HepG2 (cell line): ENCODE measurements at regions not wholly inside any gene's neighbourhood (a gene's known extent, or its start where the extent isn't known, plus 50 kb on each side); places are given as distances from the start of the nearest gene placed in this dataset.

Experiments used
- ATAC-seq: fragments of 200-7000 bp; cut with Tn5 transposase; 3 replicates; pipeline ENCODE4 v1.9.1; 2020; ENCODE audit warnings: mild to moderate bottlenecking, moderate library complexity
- BruUV-seq: library from RNA; stranded (reverse); fragments of 400-500 nt; replicated peaks from 2 replicates; lab custom pipeline; 2021; lab: Mats Ljungman, UMichigan
- CTCF ChIA-PET: fragments of 300-600 bp; formaldehyde crosslinking; extraction: SDS; loops from one replicate; lab custom pipeline; 2021; ENCODE audit warnings: low total read pairs, inconsistent platforms, low intra/inter-chr PET ratio; lab: Yijun Ruan, JAX
- POLR2A ChIA-PET: fragments of 350-600 bp; sonication (Branson Sonifier 250); formaldehyde crosslinking; loops from one replicate; lab custom pipeline; 2020; ENCODE audit warnings: antibody characterized with exemption, inconsistent platforms; lab: Yijun Ruan, JAX
- DNase-seq: peaks from one replicate; pipeline ENCODE4 v3.0.0-alpha.2; 2015; ENCODE audit warnings: low spot score
- FAIRE-seq: peaks from 3 replicates; lab custom pipeline; 2011; peaks lifted over from hg19 to GRCh38; lab: Jason Lieb, UNC
- H2AFZ ChIP-seq: one replicate; pipeline ENCODE4 v1.6.1; 2011; ENCODE audit warnings: low read length, inconsistent platforms
- H3K27ac ChIP-seq: fragments of 300-600 bp; 3 replicates; pipeline ENCODE4 v1.8.0; 2011; ENCODE audit warnings: mixed run types, mild to moderate bottlenecking, mixed read lengths, low read length, inconsistent platforms; ENCODE audit not compliant: insufficient read depth; ENCODE audit errors: extremely low read length
- H3K27me3 ChIP-seq, 2 experiments: fragments of 200-600 bp in 1 of 2; 2 replicates in 1 of 2; 3 replicates in 1 of 2; pipeline versions ENCODE4 v1.6.0 to v1.8.0; 2011; ENCODE audit warnings: low read length in 2 of 2, mild to moderate bottlenecking in 2 of 2, moderate library complexity in 2 of 2, inconsistent platforms in 1 of 2; ENCODE audit not compliant: insufficient read depth in 2 of 2, control insufficient read depth in 1 of 2
- H3K36me3 ChIP-seq, 2 experiments: fragments of 200-600 bp in 1 of 2; replicated peaks in 1 of 2; 2 replicates in 1 of 2; 3 replicates in 1 of 2; pipeline versions ENCODE4 v1.5.1 to v1.8.0; 2011; ENCODE audit warnings: low read length in 2 of 2, inconsistent platforms in 1 of 2; ENCODE audit not compliant: insufficient read depth in 2 of 2, control insufficient read depth in 1 of 2
- H3K4me1 ChIP-seq: 2 replicates; pipeline ENCODE4 v1.5.1; 2012; ENCODE audit warnings: low read length, inconsistent platforms; ENCODE audit not compliant: insufficient read depth
- H3K4me2 ChIP-seq: 2 replicates; pipeline ENCODE4 v1.6.0; 2011; ENCODE audit warnings: low read depth, low read length, inconsistent platforms
- H3K4me3 ChIP-seq, 3 experiments: fragments of 200-600 bp in 1 of 3; sonication (generic), shearing (Covaris generic) in 1 of 3; replicated peaks in 1 of 3; 2 replicates each; pipeline ENCODE4 v1.5.1; 2011 to 2016; ENCODE audit warnings: low read length in 3 of 3, inconsistent platforms in 2 of 3, low read depth in 2 of 3, mild to moderate bottlenecking in 2 of 3, control low read depth in 1 of 3, mixed read lengths in 1 of 3; ENCODE audit not compliant: insufficient read depth in 1 of 3
- H3K79me2 ChIP-seq: one replicate; pipeline ENCODE4 v1.6.1; 2011; ENCODE audit warnings: low read length, inconsistent platforms; ENCODE audit not compliant: insufficient read depth
- H3K9ac ChIP-seq: 2 replicates; pipeline ENCODE4 v1.6.0; 2011; ENCODE audit warnings: mild to moderate bottlenecking, low read depth, low read length, inconsistent platforms; ENCODE audit not compliant: insufficient read depth
- H3K9me3 ChIP-seq: 2 replicates; pipeline ENCODE4 v1.5.1; 2012; ENCODE audit warnings: mild to moderate bottlenecking, low read length
- H4K20me1 ChIP-seq: 2 replicates; pipeline ENCODE4 v1.6.0; 2011; ENCODE audit warnings: inconsistent platforms, mild to moderate bottlenecking, low read length, moderate library complexity; ENCODE audit not compliant: insufficient read depth
- AHR ChIP-seq: IDR thresholded peaks from 2 replicates; pipeline ENCODE4 v1.6.1; 2018; ENCODE audit warnings: missing genetic modification reagents, missing compliant biosample characterization
- MED1 ChIP-seq: sonication (generic); formaldehyde crosslinking; IDR thresholded peaks from 2 replicates; pipeline ENCODE4 v1.4.0; 2020; ENCODE audit warnings: missing genetic modification reagents
- TBL1XR1 ChIP-seq: fragments of 150-350 bp; IDR thresholded peaks from 2 replicates; pipeline ENCODE4 v1.6.1; 2014; ENCODE audit warnings: borderline replicate concordance, low read length; ENCODE audit not compliant: partially characterized antibody
- ZFP62 ChIP-seq: sonication (generic); formaldehyde crosslinking; IDR thresholded peaks from 2 replicates; pipeline ENCODE4 v1.4.0; 2020; ENCODE audit warnings: missing genetic modification reagents
- ZNF180 ChIP-seq: sonication (generic); formaldehyde crosslinking; IDR thresholded peaks from 2 replicates; pipeline ENCODE4 v1.4.0; 2020; ENCODE audit warnings: low read depth, missing genetic modification reagents, borderline replicate concordance
- ZNF256 ChIP-seq: sonication (generic); formaldehyde crosslinking; conservative IDR thresholded peaks from 2 replicates; pipeline ENCODE4 v1.4.0; 2020; ENCODE audit warnings: missing genetic modification reagents
- ZNF296 ChIP-seq: sonication (generic); formaldehyde crosslinking; conservative IDR thresholded peaks from 2 replicates; pipeline ENCODE4 v1.5.0; 2020; ENCODE audit warnings: mild to moderate bottlenecking, missing genetic modification reagents
- WGBS: methylation state at CpG from one replicate; pipeline ENCODE4 v1.1.6; 2017; ENCODE audit warnings: low lambda C conversion rate; 5-methylcytosine and 5-hydroxymethylcytosine counted together
- in situ Hi-C: cut with HindIII; loops from 2 replicates; pipeline ENCODE4 v1.10.0; 2017; ENCODE audit warnings: low pct_unique_long_range_greater_than_20kb; ENCODE audit not compliant: extremely low pct_ligation_motif_present
- intact Hi-C: fragments of 100-400 bp; cut with micrococcal nuclease; formaldehyde crosslinking; loops from one replicate; pipeline ENCODE4 v1.10.0; 2022; ENCODE audit not compliant: unreplicated experiment
- TF ChIP-seq, protein P1 (sequence below), 2 experiments: sonication (generic) in 1 of 2; formaldehyde crosslinking in 1 of 2; IDR thresholded peaks; 2 replicates each; pipeline versions ENCODE4 v1.5.1 to v1.6.1; 2011 to 2020; ENCODE audit warnings: borderline replicate concordance in 1 of 2, low read depth in 1 of 2, low read length in 1 of 2, mild to moderate bottlenecking in 1 of 2, missing genetic modification reagents in 1 of 2, moderate library complexity in 1 of 2
- TF ChIP-seq, protein P2 (sequence below): sonication (generic); formaldehyde crosslinking; IDR thresholded peaks from 2 replicates; pipeline ENCODE4 v1.4.0; 2020; ENCODE audit warnings: mild to moderate bottlenecking, missing genetic modification reagents
- TF ChIP-seq, protein P3 (sequence below): sonication (generic); formaldehyde crosslinking; IDR thresholded peaks from 2 replicates; pipeline ENCODE4 v1.8.0; 2022; ENCODE audit warnings: mild to moderate bottlenecking, missing genetic modification reagents

DNA sequence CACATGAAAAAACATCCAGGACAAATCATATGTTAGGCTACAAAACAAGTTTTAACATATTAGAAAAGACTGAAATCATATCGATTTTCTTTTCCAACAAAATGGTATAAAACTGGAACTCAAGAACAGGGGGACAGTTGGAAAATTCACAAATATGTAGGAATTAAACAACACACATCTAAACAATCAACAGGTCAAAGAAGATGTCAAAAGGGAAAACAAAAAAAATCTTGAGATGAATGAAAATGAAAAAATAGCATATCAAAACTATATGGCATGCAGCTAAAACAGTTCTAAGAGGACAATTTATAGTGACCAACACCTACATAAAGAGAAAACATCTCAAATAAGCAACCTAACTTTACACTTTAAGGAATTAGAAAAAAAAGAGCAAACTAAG is 585.3 kb downstream of the UQCRFS1 start:
- Histone ChIP-seq H3K36me3 (no peaks in the 10 kb centered on the region), H3K4me1 (no peaks in the 10 kb centered on the region), H3K27me3 (no peaks in the 10 kb centered on the region), H3K79me2 (no peaks in the 10 kb centered on the region), H4K20me1 (no peaks in the 10 kb centered on the region), H3K27ac (no peak overlapping the region), H3K9me3 (peaks cover 42% of the 10 kb centered on the region), H3K4me2 (no peak overlapping the region), H2AFZ (no peak overlapping the region), H3K4me3 (no peak overlapping the region), H3K9ac (no peak overlapping the region)
- WGBS: 0% methylated on average over 1 of the region's 1 CpG
- in situ Hi-C loops: no loop called here
- ChIA-PET CTCF (no interaction called here), POLR2A (no interaction called here)
- intact Hi-C loops: no loop called here
- DNase-seq (no peak), ATAC-seq (no peak), FAIRE-seq (no peak)
- no TSS peak for BruUV-seq
- TF ChIP-seq AHR (CRISPR knock-in tag) (no peak), ZNF256 (CRISPR knock-in tag) (no peak), ZFP62 (no peak), TBL1XR1 (no peak), MED1 (CRISPR knock-in tag) (no peak), ZNF296 (CRISPR knock-in tag) (no peak), ZNF180 (CRISPR knock-in tag) (no peak)
- TF ChIP-seq, protein P1, sequence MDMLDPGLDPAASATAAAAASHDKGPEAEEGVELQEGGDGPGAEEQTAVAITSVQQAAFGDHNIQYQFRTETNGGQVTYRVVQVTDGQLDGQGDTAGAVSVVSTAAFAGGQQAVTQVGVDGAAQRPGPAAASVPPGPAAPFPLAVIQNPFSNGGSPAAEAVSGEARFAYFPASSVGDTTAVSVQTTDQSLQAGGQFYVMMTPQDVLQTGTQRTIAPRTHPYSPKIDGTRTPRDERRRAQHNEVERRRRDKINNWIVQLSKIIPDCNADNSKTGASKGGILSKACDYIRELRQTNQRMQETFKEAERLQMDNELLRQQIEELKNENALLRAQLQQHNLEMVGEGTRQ (IDR thresholded peaks at IDR 0.05; ENCODE audit: low read depth, low read length): no peak
- TF ChIP-seq, protein P1 (CRISPR knock-in tag; IDR thresholded peaks at IDR 0.05; ENCODE audit: borderline replicate concordance): no peak
- TF ChIP-seq, protein P2, sequence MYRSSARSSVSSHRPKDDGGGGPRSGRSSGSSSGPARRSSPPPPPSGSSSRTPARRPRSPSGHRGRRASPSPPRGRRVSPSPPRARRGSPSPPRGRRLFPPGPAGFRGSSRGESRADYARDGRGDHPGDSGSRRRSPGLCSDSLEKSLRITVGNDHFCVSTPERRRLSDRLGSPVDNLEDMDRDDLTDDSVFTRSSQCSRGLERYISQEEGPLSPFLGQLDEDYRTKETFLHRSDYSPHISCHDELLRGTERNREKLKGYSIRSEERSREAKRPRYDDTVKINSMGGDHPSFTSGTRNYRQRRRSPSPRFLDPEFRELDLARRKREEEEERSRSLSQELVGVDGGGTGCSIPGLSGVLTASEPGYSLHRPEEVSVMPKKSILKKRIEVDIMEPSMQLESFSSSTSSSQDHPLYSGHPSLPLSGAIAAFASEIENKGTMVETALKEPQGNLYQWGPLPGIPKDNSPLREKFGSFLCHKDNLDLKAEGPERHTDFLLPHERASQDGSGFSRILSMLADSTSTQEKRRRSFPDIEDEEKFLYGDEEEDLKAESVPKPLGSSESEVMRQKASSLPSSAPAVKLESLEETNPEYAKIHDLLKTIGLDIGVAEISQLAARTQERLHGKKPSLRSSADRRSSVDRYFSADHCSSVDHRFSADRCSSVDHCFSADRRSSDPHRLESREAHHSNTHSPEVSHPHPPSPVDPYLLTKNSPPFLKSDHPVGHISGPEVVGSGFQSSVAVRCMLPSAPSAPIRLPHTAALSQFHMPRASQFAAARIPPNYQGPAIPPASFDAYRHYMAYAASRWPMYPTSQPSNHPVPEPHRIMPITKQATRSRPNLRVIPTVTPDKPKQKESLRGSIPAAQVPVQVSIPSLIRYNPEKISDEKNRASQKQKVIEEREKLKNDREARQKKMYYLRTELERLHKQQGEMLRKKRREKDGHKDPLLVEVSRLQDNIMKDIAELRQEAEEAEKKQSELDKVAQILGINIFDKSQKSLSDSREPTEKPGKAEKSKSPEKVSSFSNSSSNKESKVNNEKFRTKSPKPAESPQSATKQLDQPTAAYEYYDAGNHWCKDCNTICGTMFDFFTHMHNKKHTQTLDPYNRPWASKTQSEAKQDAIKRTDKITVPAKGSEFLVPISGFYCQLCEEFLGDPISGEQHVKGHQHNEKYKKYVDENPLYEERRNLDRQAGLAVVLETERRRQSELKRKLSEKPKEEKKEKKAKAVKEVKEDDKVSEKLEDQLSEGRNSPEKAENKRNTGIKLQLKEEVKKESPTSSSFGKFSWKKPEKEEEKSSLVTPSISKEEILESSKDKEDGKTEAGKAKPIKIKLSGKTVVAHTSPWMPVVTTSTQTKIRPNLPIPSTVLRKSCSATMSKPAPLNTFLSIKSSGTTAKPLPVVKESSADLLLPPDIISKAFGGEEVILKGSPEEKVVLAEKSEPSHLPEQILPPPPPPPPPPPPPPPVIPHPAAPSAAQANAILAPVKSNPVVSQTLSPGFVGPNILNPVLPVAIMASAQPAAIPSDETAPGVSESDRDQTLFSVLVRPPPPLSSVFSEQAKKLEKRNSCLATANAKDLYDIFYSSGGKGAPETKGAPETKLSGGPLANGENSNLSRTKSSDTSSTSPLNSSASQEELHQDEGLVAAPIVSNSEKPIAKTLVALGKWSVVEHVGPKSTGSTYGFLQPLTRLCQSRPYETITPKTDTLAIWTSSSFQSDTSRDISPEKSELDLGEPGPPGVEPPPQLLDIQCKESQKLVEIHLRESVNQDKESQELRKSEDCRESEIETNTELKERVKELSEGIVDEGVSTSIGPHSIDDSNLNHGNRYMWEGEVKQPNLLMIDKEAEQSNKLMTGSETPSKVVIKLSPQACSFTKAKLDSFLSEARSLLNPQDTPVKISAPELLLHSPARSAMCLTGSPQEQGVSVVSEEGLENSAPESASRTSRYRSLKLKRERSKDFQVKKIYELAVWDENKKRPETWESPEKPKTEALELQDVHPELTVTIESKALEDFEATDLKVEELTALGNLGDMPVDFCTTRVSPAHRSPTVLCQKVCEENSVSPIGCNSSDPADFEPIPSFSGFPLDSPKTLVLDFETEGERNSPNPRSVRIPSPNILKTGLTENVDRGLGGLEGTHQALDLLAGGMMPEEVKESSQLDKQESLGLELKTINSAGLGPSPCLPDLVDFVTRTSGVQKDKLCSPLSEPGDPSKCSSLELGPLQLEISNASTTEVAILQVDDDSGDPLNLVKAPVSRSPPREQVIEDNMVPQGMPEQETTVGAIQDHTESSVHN: no peak
- TF ChIP-seq, protein P3, sequence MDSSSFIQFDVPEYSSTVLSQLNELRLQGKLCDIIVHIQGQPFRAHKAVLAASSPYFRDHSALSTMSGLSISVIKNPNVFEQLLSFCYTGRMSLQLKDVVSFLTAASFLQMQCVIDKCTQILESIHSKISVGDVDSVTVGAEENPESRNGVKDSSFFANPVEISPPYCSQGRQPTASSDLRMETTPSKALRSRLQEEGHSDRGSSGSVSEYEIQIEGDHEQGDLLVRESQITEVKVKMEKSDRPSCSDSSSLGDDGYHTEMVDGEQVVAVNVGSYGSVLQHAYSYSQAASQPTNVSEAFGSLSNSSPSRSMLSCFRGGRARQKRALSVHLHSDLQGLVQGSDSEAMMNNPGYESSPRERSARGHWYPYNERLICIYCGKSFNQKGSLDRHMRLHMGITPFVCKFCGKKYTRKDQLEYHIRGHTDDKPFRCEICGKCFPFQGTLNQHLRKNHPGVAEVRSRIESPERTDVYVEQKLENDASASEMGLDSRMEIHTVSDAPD (CRISPR knock-in tag): no peak
